ENCODE measurements at regions not wholly inside any gene's neighbourhood (a gene's known extent, or its start where the extent isn't known, plus 50 kb on each side); places are given as distances from the start of the nearest gene placed in this dataset.

DNA sequence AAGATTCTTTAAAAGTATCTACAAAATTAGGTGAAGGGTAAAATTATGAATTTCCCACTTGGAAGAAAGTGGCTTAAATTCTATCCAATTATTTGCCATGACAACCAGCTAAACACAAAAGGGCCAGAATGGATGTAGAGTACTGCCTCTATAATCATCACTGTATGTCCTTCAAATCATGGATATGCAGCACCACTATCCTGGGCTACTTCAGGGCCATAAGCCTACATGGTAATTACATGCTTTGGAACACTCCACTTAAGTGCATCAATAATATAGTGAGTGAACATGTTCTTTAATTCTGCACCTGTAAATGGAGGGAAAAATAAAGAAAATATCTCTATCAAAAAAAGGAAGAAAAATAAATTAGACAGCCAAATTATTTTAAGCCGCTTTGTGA lies 575.2 kb downstream of the ISL1 start:
- Mint-ChIP-seq H3K9me3 (peaks cover 26% of the 10 kb centered on the region), H3K36me3 (peaks cover 22% of the 10 kb centered on the region), H3K27ac (no peak overlapping the region), H3K4me1 (peaks cover 3% of the 10 kb centered on the region; the same call in 1 of the 2 replicates), H3K27me3 (ENCODE audit: low read depth) (peaks cover 4% of the 10 kb centered on the region; the same call in 1 of the 2 replicates), H3K4me3 (no peak overlapping the region)
- ChIA-PET CTCF (no interaction called here), POLR2A (no interaction called here)
- DNase-seq (ENCODE audit: low spot score) (no peak), ATAC-seq (no peak)
- TF ChIP-seq, protein P1, sequence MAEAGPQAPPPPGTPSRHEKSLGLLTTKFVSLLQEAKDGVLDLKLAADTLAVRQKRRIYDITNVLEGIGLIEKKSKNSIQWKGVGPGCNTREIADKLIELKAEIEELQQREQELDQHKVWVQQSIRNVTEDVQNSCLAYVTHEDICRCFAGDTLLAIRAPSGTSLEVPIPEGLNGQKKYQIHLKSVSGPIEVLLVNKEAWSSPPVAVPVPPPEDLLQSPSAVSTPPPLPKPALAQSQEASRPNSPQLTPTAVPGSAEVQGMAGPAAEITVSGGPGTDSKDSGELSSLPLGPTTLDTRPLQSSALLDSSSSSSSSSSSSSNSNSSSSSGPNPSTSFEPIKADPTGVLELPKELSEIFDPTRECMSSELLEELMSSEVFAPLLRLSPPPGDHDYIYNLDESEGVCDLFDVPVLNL (CRISPR knock-in tag; IDR thresholded peaks at IDR 0.05; ENCODE audit: borderline replicate concordance, low read depth): no peak
- TF ChIP-seq TEAD1 (CRISPR knock-in tag; IDR thresholded peaks at IDR 0.05) (no peak), OVOL2 (CRISPR knock-in tag; IDR thresholded peaks at IDR 0.05; ENCODE audit: borderline replicate concordance) (no peak), MYBL2 (CRISPR knock-in tag; IDR thresholded peaks at IDR 0.05) (no peak), ZNF416 (CRISPR knock-in tag; IDR thresholded peaks at IDR 0.05) (no peak), GTF2I (CRISPR knock-in tag; conservative IDR thresholded peaks at IDR 0.05) (no peak), ZNF671 (CRISPR knock-in tag; IDR thresholded peaks at IDR 0.05) (no peak), FOXK1 (CRISPR knock-in tag; IDR thresholded peaks at IDR 0.05) (no peak), NFATC4 (CRISPR knock-in tag; IDR thresholded peaks at IDR 0.05) (no peak), TEAD4 (CRISPR knock-in tag; IDR thresholded peaks at IDR 0.05) (no peak), FOXJ3 (CRISPR knock-in tag; IDR thresholded peaks at IDR 0.05; ENCODE audit: borderline replicate concordance) (no peak)
- TF ChIP-seq, protein P2, sequence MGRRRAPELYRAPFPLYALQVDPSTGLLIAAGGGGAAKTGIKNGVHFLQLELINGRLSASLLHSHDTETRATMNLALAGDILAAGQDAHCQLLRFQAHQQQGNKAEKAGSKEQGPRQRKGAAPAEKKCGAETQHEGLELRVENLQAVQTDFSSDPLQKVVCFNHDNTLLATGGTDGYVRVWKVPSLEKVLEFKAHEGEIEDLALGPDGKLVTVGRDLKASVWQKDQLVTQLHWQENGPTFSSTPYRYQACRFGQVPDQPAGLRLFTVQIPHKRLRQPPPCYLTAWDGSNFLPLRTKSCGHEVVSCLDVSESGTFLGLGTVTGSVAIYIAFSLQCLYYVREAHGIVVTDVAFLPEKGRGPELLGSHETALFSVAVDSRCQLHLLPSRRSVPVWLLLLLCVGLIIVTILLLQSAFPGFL (CRISPR knock-in tag; IDR thresholded peaks at IDR 0.05; ENCODE audit: borderline replicate concordance): no peak
- TF ChIP-seq, protein P3, sequence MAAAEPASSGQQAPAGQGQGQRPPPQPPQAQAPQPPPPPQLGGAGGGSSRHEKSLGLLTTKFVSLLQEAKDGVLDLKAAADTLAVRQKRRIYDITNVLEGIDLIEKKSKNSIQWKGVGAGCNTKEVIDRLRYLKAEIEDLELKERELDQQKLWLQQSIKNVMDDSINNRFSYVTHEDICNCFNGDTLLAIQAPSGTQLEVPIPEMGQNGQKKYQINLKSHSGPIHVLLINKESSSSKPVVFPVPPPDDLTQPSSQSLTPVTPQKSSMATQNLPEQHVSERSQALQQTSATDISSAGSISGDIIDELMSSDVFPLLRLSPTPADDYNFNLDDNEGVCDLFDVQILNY (CRISPR knock-in tag; IDR thresholded peaks at IDR 0.05): no peak
- TF ChIP-seq, protein P4, sequence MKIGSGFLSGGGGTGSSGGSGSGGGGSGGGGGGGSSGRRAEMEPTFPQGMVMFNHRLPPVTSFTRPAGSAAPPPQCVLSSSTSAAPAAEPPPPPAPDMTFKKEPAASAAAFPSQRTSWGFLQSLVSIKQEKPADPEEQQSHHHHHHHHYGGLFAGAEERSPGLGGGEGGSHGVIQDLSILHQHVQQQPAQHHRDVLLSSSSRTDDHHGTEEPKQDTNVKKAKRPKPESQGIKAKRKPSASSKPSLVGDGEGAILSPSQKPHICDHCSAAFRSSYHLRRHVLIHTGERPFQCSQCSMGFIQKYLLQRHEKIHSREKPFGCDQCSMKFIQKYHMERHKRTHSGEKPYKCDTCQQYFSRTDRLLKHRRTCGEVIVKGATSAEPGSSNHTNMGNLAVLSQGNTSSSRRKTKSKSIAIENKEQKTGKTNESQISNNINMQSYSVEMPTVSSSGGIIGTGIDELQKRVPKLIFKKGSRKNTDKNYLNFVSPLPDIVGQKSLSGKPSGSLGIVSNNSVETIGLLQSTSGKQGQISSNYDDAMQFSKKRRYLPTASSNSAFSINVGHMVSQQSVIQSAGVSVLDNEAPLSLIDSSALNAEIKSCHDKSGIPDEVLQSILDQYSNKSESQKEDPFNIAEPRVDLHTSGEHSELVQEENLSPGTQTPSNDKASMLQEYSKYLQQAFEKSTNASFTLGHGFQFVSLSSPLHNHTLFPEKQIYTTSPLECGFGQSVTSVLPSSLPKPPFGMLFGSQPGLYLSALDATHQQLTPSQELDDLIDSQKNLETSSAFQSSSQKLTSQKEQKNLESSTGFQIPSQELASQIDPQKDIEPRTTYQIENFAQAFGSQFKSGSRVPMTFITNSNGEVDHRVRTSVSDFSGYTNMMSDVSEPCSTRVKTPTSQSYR (CRISPR knock-in tag; IDR thresholded peaks at IDR 0.05): no peak

DNA sequence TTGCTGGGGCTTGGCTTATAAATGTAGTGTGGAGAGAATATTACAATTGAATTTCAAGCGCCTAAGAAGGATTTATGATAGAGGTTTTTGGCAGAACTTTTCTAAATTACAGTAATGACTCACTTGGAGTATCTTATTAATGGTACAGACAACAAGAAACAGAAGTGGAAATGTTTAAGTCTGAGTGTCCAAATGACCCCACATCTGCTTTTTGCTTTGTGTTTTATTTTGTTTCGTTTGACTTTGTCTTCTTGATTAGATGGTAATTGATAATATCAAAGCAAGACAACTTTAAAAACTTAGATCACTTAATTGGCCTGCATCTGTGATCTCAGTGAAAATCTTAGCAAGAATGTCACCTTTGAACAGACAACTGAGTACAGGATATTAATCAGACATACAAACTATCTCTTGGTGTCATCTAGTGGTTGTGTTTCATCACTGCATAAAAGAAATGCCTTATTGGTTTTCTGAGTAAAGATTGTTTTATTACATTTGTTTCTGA lies 577.4 kb downstream of the ISL1 start:
- H3K9me3 Mint-ChIP-seq: peaks cover 5% of the 10 kb centered on the region
- TF ChIP-seq CBFB (CRISPR knock-in tag; IDR thresholded peaks at IDR 0.05; ENCODE audit: low read depth) (no peak), ZNF317 (CRISPR knock-in tag; IDR thresholded peaks at IDR 0.05; ENCODE audit: borderline replicate concordance, low read depth) (no peak), NR3C1 (CRISPR knock-in tag; conservative IDR thresholded peaks at IDR 0.05; ENCODE audit: low read depth) (no peak), SMAD4 (CRISPR knock-in tag; IDR thresholded peaks at IDR 0.05) (no peak), ZNF396 (CRISPR knock-in tag; IDR thresholded peaks at IDR 0.05; ENCODE audit: borderline replicate concordance) (no peak), NR1H2 (CRISPR knock-in tag; IDR thresholded peaks at IDR 0.05) (no peak), ETV6 (CRISPR knock-in tag; IDR thresholded peaks at IDR 0.05) (no peak), NFE2L1 (CRISPR knock-in tag; IDR thresholded peaks at IDR 0.05) (no peak), FOXK1 (CRISPR knock-in tag; IDR thresholded peaks at IDR 0.05) (no peak)
- TF ChIP-seq, protein P5, sequence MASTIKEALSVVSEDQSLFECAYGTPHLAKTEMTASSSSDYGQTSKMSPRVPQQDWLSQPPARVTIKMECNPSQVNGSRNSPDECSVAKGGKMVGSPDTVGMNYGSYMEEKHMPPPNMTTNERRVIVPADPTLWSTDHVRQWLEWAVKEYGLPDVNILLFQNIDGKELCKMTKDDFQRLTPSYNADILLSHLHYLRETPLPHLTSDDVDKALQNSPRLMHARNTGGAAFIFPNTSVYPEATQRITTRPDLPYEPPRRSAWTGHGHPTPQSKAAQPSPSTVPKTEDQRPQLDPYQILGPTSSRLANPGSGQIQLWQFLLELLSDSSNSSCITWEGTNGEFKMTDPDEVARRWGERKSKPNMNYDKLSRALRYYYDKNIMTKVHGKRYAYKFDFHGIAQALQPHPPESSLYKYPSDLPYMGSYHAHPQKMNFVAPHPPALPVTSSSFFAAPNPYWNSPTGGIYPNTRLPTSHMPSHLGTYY (CRISPR knock-in tag; IDR thresholded peaks at IDR 0.05): no peak
- TF ChIP-seq, protein P6, sequence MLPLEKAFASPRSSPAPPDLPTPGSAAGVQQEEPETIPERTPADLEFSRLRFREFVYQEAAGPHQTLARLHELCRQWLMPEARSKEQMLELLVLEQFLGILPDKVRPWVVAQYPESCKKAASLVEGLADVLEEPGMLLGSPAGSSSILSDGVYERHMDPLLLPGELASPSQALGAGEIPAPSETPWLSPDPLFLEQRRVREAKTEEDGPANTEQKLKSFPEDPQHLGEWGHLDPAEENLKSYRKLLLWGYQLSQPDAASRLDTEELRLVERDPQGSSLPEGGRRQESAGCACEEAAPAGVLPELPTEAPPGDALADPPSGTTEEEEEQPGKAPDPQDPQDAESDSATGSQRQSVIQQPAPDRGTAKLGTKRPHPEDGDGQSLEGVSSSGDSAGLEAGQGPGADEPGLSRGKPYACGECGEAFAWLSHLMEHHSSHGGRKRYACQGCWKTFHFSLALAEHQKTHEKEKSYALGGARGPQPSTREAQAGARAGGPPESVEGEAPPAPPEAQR (CRISPR knock-in tag; IDR thresholded peaks at IDR 0.05): no peak
- TF ChIP-seq, protein P1 (CRISPR knock-in tag; IDR thresholded peaks at IDR 0.05; ENCODE audit: borderline replicate concordance, low read depth): no peak
- TF ChIP-seq, protein P7, sequence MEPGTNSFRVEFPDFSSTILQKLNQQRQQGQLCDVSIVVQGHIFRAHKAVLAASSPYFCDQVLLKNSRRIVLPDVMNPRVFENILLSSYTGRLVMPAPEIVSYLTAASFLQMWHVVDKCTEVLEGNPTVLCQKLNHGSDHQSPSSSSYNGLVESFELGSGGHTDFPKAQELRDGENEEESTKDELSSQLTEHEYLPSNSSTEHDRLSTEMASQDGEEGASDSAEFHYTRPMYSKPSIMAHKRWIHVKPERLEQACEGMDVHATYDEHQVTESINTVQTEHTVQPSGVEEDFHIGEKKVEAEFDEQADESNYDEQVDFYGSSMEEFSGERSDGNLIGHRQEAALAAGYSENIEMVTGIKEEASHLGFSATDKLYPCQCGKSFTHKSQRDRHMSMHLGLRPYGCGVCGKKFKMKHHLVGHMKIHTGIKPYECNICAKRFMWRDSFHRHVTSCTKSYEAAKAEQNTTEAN (CRISPR knock-in tag; IDR thresholded peaks at IDR 0.05): no peak

More for the DNA sequence above, 577.4 kb downstream of the ISL1 start:
- no peaks in the 10 kb centered on the region for H3K27me3 Mint-ChIP-seq (ENCODE audit: low read depth)
- ATAC-seq (peak; percentile 43), DNase-seq (ENCODE audit: low spot score) (no peak)
- CTCF ChIA-PET: no interaction called here
- H3K4me1 Mint-ChIP-seq: peaks cover 3% of the 10 kb centered on the region; the same call in 1 of the 2 replicates
- POLR2A ChIA-PET: no interaction called here
- peaks cover 3% of the 10 kb centered on the region; the same call in 1 of the 2 replicates for H3K36me3 Mint-ChIP-seq
- H3K27ac Mint-ChIP-seq: no peak overlapping the region
- no peak overlapping the region for H3K4me3 Mint-ChIP-seq

Measured in WTC11 (cell line).